Left ventricle myocardium inferior (tissue), 1 donor: ENCODE measurements at regions not wholly inside any gene's neighbourhood (a gene's known extent, or its start where the extent isn't known, plus 50 kb on each side); places are given as distances from the start of the nearest gene placed in this dataset.
A peak's percentile ranks its signal among the peaks of the same experiment; 100 is the strongest.

Source experiments
- DNase-seq: peaks from one replicate; pipeline ENCODE4 v3.0.0-alpha.2; 2020
- H3K27ac ChIP-seq: fragments of 200-600 bp; replicated peaks from 2 replicates; pipeline ENCODE4 v1.8.0; 2021
- H3K27me3 ChIP-seq: fragments of 200-600 bp; 2 replicates; pipeline ENCODE4 v1.8.0; 2021; ENCODE audit warnings: low read depth
- H3K36me3 ChIP-seq: fragments of 200-600 bp; 2 replicates; pipeline ENCODE4 v1.8.0; 2021
- H3K4me1 ChIP-seq: fragments of 200-600 bp; 2 replicates; pipeline ENCODE4 v1.8.0; 2021
- H3K4me3 ChIP-seq: fragments of 200-600 bp; 2 replicates; pipeline ENCODE4 v1.8.0; 2021; ENCODE audit warnings: mild to moderate bottlenecking, moderate library complexity
- H3K9me3 ChIP-seq: fragments of 200-600 bp; replicated peaks from 2 replicates; pipeline ENCODE4 v1.8.0; 2021
- CTCF ChIP-seq: fragments of 200-600 bp; IDR thresholded peaks from 2 replicates; pipeline ENCODE4 v1.8.0; 2021; ENCODE audit warnings: antibody characterized with exemption, mild to moderate bottlenecking, borderline replicate concordance
- intact Hi-C: fragments of 100-400 bp; cut with micrococcal nuclease; formaldehyde crosslinking; loops from one replicate; pipeline ENCODE4 v1.11.0; 2022
- donor health status: DM: no; HTN: yes; CAD: no; lungs with severe emphysema.

DNA sequence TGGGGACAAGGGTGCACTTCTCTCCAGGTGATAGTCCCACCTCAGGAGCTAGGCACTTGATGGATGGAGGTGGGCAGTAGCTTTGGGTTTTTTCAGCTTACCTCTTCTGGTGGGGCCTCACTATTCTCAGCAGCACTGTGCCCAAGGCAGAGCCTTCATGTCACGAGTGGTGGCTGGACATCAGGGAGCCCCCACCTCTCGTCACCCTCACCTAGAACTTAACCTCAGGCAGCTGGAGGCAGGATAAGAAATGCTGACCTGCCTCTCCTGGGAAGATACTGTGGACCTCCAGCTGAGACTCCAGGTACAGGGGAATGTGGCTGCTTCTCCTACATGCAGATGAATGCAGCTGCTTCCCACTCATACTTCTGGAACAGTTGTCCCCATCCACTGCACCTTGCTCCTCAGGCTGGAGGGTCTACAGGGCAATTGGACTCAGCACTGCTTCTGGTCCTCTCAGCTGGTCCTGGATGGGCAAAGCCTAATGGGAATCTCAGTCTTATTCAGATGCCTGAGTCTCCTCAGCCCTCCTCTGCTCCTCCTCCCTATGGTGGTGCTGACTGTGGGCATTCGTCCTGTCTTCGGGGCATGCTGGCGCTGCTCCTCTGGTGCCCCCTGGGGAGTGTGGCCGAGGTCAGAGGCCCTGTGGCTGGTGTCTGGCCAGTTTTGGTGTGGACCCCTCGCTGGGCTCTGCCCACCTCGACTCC, 129.9 kb downstream of the KLF13 start:
- Histone ChIP-seq H3K27ac (no peak overlapping the region), H3K4me3 (no peak overlapping the region), H3K4me1 (no peaks in the 10 kb centered on the region), H3K36me3 (no peaks in the 10 kb centered on the region), H3K27me3 (no peaks in the 10 kb centered on the region), H3K9me3 (peaks cover 19% of the 10 kb centered on the region)
- no peak for TF ChIP-seq CTCF
- no peak for DNase-seq
- intact Hi-C loops = no loop called here

DNA sequence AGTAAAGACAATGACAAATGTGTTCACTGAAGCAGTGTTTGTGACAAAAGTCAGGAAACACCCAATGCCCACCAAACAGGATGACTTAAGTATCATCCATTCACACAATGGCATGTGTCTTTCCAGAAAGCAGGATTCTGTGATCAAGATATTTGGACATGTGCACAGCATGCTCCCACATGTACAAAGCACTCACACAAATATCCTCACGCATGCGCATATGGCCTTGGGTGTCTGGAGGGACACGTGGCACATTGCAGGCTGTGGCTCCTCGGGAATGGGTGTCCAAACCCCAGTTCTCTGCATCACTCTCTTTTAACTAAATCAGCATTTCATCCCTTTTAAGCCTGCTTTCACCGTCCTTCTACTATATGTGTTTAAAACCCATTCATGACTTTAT, 130.5 kb downstream of the KLF13 start:
- H3K27me3 ChIP-seq = no peaks in the 10 kb centered on the region
- peak overlapping the region; percentile 31 for H3K27ac ChIP-seq
- peaks cover 13% of the 10 kb centered on the region for H3K9me3 ChIP-seq
- H3K36me3 ChIP-seq = no peaks in the 10 kb centered on the region
- H3K4me3 ChIP-seq = no peak overlapping the region
- no peak for DNase-seq
- no peak for TF ChIP-seq CTCF
- H3K4me1 ChIP-seq = peaks cover 4% of the 10 kb centered on the region
- intact Hi-C loops = no loop called here

DNA sequence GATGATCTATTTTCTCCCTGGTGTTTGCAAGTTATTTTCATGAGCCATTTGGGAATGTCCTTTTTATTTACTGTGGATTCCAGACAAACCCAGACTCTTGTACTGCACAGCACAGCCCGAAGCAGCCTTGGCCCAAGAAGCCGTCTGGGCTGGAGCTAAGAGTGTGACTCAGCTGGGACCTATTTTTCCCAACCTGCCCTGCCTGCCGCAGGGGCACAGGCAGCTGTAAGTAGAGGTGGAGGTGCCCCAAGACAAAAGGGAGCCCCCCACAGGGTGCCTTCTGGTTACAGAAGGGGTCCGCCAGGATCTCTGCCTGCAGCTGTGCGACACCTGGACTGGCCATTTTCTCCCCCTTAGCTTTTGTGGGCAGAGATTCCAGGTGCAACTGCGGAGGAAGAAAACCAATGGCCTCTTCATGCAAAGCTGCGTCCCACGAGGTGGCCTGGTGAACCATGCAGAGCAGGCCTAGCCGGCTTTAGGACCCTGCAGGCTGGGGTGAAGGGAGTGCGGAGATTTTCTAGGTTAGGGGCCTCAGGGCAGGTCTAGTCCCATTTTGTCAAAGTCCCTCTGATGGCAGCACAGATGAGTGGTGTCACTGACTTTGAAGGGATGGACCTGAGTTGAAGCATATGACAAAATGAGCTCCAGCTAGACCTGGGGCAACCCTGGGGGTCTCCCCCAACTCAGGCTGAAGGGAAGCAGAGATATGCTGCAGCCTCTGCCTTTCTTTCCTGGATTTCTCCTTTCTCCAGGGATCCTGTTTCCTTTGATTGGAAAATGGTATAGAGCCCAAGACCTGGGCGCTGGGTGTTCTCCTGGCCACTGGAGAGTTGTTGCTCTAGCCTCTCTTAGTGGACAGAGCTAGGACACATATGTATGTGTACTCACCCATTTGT, 131.2 kb downstream of the KLF13 start:
- Histone ChIP-seq H3K27ac (peak overlapping the region; percentile 31), H3K4me3 (no peak overlapping the region), H3K9me3 (peaks cover 12% of the 10 kb centered on the region), H3K36me3 (no peaks in the 10 kb centered on the region), H3K4me1 (peaks cover 6% of the 10 kb centered on the region), H3K27me3 (no peaks in the 10 kb centered on the region)
- no peak for DNase-seq
- TF ChIP-seq CTCF = no peak
- intact Hi-C loops = no loop called here

- Histone ChIP-seq H3K9me3 (peaks cover 12% of the 10 kb centered on the region), H3K27me3 (no peaks in the 10 kb centered on the region), H3K4me1 (peaks cover 6% of the 10 kb centered on the region), H3K36me3 (no peaks in the 10 kb centered on the region), H3K27ac (no peak overlapping the region), H3K4me3 (no peak overlapping the region)
- TF ChIP-seq CTCF = no peak
- no peak for DNase-seq
- intact Hi-C loops = no loop called here
Measured at GRCh38 chr15:31458596-31459399, 132.2 kb downstream of the KLF13 start.

- intact Hi-C loops = no loop called here
- no peaks in the 10 kb centered on the region for H3K36me3 ChIP-seq
Measured at GRCh38 chr15:31459400-31459748, 132.7 kb downstream of the KLF13 start.

More at GRCh38 chr15:31459400-31459748, 132.7 kb downstream of the KLF13 start:
- DNase-seq = no peak
- H3K4me1 ChIP-seq = peaks cover 6% of the 10 kb centered on the region
- no peak overlapping the region for H3K27ac ChIP-seq
- no peak overlapping the region for H3K4me3 ChIP-seq
- H3K9me3 ChIP-seq = peaks cover 12% of the 10 kb centered on the region
- TF ChIP-seq CTCF = no peak
- no peaks in the 10 kb centered on the region for H3K27me3 ChIP-seq
